GM18951 (cell line): ENCODE measurements at regions not wholly inside any gene's neighbourhood (a gene's known extent, or its start where the extent isn't known, plus 50 kb on each side); places are given as distances from the start of the nearest gene placed in this dataset.
"Not testable (repeated sequence)": the region's sequence is repeated elsewhere in the genome, so short reads cannot be mapped to it uniquely, and the experiment has no call there.

Experiments
- POLR2A ChIP-seq: IDR thresholded peaks from 4 replicates; pipeline ENCODE4 v1.6.1; 2011; ENCODE audit warnings: mild to moderate bottlenecking; ENCODE audit not compliant: insufficient read length, insufficient read depth; ENCODE audit errors: extremely low read depth
- in situ Hi-C: fragments of 300-500 bp; cut with MboI; formaldehyde crosslinking; loops from one replicate; pipeline ENCODE4 v1.12.0; 2022; ENCODE audit warnings: low sequenced_read_pairs, mixed read lengths, inconsistent platforms; ENCODE audit not compliant: unreplicated experiment

GRCh38 chr22:49403102-49403501 is 424.6 kb downstream of the BRD1 start:
- in situ Hi-C loops: no loop called here
- TF ChIP-seq POLR2A: no peak

- in situ Hi-C loops: no loop called here
Observed at GRCh38 chr22:49402169-49402568, 425.5 kb downstream of the BRD1 start.

DNA sequence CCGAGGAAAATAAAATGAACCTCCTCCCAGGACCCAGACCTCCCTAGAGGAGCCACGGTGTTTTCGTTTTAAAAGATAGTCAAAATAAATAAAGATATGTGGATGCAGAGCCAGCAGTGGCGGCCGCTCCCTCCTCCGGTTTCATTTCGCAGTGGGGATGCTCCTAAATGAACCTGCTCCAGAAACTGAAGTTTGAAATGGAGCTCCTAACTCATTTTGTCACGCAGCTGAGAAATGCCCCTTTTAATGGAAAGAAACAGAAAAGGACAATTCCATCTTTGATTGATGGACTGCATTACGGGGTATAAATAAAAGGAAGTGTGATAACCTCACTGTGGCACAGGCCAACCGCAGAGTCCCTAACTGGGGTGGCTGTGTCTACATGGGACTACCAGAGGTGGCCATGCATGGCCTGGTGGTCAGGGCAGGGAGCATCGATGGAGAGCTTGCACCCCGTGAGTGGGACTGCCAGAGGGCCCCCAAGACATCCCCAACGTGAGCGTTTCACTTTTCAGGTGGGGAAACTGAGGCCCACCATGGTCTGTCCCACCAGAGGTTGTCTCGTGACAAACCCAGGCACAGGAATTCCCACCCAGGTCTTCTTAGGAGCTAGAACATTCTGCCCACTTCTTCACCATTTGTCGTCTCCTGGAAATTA is 426.6 kb downstream of the BRD1 start:
- TF ChIP-seq POLR2A: no peak
- in situ Hi-C loops: no loop called here

More at GRCh38 chr22:49402169-49402568, 425.5 kb downstream of the BRD1 start:
- TF ChIP-seq POLR2A: no peak

DNA sequence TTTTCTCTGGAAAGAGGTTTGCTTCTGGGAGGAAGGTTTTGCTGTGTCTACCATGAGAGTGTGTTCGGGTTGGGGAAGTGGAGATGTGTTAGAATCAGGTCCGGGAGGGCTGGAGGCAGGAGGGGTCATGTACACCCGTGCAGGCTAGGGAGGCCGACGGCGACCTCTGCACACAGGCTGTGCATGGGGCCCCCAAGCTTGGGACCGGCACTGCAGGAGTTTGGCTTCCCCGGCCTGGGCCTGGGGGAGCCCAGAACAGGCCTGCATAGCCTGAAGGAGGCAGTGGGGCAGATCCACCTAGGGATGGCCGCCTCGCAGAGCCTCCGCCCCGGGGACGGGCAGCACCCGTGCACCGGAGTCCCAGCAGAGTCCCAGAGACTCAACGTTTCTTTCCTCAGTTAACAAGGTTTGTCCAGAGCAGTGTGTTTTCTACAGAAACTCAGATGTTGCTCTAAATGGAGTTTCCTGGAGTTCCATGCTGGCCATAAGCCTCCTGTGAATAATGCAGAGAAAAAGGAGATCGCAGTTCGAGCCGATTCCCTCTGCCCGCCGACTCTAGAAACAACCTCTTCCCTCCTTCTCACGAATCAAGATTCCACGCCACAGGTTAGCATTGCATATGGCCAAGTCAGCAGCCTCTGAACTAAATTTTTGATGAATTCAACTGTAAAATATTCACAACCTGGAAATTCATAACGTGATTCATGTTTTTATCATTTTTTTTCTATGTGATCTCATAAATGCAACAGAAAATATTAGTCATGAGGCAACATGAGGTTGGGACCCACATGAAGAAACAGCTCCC is 427.3 kb downstream of the BRD1 start:
- no peak for TF ChIP-seq POLR2A
- in situ Hi-C loops: no loop called here

DNA sequence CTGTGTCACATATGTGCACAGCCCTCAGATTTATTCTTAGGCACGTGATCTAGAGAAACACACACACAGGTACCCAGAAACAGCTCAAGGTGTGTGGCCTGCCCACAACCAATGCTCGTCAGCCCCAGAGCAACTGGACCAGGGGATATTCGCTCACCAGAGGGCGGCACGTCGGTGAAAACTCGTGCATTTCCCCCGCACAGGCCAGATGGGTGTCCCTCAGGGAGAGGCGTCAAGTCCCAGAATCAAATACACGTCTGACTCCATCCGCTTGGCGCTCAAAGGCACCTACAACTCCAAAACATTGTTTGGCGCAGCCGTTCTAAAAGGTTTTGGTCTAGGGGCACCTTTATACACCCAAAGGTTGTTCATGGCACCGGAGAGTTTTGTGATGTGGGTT is 429.0 kb downstream of the BRD1 start:
- in situ Hi-C loops: no loop called here
- TF ChIP-seq POLR2A: no peak

- in situ Hi-C loops: no loop called here
Observed at GRCh38 chr22:49398115-49398514, 429.6 kb downstream of the BRD1 start.

DNA sequence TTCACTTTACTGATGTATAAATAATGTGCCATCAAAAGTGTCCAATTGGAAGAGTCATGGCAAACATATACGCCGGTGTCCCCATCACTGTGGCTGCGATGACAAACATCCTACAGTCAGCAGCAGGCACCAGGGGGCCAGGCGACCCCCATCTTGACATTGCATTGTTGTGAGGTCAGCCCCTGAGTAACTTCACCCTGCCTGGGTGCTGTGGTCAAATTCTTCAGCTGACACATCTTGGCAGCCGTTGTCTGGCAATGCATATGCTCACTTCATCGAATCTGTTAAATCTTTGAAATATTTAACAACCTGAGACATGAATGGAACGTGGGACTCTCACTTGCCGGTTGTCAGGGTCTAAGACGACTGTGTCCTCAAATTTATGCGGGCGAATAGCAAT is 430.9 kb downstream of the BRD1 start:
- in situ Hi-C loops: no loop called here
- TF ChIP-seq POLR2A: no peak

More at GRCh38 chr22:49398115-49398514, 429.6 kb downstream of the BRD1 start:
- TF ChIP-seq POLR2A: no peak

DNA sequence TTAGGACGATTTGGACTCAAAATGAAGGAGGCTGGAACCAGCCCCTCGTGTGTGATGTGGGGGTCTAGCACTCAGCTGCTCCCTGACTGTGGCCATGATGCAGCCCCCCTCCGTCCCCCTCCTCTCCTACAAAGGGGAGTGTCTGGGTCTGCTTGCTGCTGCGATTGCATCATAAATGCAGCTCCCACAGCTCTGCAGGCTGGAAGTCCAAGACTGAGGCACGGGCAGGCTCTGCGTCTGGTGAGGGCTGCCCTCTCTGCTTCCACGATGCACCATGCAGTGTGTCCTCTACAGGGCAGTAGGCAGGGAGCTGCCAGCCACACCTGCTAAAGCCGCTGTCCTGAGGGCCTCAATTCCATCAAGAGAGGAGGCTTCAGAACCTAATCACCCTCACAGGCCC is 432.1 kb downstream of the BRD1 start:
- TF ChIP-seq POLR2A: no peak
- in situ Hi-C loops: no loop called here

DNA sequence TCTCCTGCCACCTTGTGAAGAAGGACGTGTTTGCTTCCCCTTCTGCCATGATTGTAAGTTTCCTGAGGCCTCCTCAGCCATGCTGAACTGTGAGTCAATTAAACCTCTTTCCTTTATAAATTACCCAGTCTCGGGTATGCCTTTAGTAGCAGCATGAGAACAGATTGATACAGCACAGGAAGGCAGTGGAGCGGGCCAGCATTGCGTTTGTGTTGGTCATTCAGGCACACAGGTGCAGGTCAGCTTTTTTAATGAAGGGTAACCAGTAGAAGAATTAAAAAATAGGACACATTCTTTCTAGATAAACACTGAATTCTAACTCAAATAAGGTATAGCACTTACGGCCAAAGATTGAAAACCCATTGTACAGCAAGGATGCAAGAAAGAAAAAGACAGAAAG is 432.6 kb downstream of the BRD1 start:
- in situ Hi-C loops: not testable (repeated sequence)

DNA sequence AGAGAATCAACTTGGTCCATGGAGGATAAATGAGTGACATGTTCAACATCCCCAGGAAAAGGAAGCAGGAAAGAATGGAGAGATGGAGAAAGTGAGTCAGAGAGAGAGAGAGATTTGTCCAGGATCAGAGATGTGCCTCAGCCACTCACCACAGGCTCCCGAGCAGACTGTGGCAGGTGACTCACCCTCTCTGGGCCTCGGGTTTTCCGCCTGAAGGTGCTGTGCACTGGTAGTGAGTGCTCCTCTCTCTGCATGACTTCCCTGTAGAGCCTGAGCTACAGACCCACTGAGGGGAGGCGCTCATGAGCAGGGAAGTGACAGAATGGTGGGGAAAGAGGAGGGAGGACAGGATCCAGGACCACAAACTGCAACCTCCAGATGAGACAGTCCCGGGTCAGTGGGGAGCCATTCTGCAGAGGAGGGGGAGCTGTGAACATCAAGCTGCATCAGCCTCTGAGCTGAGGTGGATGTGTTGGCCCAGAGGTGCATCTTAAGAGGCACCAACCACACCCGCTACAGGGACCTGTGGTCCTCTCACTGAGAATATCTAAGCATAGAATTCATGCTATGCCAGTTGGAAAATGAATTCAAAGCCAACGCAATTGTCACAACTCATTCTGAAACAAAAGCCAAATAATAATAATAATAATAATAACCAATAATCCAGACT is 433.4 kb downstream of the BRD1 start:
- in situ Hi-C loops: no loop called here
- TF ChIP-seq POLR2A: no peak

GRCh38 chr22:49393526-49393925 is 434.1 kb downstream of the BRD1 start:
- TF ChIP-seq POLR2A: no peak

DNA sequence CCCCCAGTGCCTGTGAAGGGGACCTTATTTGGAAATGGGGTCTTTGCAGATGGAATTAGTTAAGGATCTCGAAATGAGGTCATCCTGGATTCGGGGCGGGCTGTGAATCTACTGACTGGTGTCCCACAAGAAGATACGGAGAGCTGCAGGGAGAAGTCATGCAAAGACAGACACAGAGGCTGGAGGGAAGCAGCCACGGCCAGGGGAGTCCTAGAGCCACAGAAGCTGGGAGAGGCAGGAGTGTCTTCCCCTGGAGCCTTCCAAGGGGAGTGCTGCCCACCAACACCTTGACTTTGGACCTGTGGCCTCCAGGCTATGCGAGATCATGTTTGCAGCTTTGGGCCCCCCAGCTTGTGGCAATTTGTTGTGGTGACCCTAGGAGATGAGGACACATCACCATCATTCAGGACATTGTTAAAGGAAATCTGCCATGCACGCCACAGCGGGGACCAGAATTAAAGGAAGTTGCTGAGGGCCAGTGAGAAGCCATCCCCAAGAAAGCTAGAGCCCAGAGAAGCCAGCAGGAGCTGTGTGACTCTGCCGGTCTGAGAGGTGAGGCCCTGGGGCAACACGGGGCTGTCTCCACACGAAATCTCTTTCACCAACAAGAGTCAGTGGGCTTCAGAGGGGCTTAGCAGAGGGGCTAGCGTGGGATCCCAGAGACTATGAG is 434.7 kb downstream of the BRD1 start:
- no peak for TF ChIP-seq POLR2A
- in situ Hi-C loops: no loop called here

More at GRCh38 chr22:49393526-49393925, 434.1 kb downstream of the BRD1 start:
- in situ Hi-C loops: no loop called here

GRCh38 chr22:49392247-49392646 is 435.4 kb downstream of the BRD1 start:
- no peak for TF ChIP-seq POLR2A
- in situ Hi-C loops: no loop called here

DNA sequence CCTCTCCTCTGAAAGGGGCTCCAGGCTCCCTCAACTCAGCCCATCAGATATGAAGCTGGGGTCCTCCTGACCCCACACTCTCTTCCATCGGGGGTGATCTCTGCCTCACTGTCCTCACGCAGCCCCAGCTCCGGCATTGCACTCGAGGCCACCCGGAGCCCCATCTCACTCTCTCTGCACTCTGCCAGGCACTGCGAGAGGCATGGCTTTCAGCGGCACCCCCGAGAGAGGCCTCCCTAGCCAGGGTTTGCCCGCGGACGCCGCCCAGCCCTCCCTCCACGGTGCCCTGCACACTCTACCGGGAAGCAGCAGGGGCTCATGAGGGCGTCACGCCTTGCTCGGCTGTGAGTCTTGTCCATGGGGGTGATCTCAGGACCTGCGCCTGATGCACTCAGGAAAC is 436.2 kb downstream of the BRD1 start:
- in situ Hi-C loops: no loop called here
- no peak for TF ChIP-seq POLR2A

- TF ChIP-seq POLR2A: no peak
Observed at GRCh38 chr22:49390954-49391353, 436.7 kb downstream of the BRD1 start.

GRCh38 chr22:49383909-49384308 is 443.8 kb downstream of the BRD1 start:
- in situ Hi-C loops: not testable (repeated sequence)

More at GRCh38 chr22:49390954-49391353, 436.7 kb downstream of the BRD1 start:
- in situ Hi-C loops: no loop called here
